H9 (cell line): ENCODE measurements at regions not wholly inside any gene's neighbourhood (a gene's known extent, or its start where the extent isn't known, plus 50 kb on each side); places are given as distances from the start of the nearest gene placed in this dataset.

Experiments
- DNase-seq: peaks from one replicate; pipeline ENCODE4 v3.0.0-alpha.2; 2017
- H2AFZ ChIP-seq: one replicate; pipeline ENCODE4 v1.6.1; 2013; ENCODE audit warnings: mild to moderate bottlenecking, low read length, control low read depth, moderate library complexity
- H2AK5ac ChIP-seq: 2 replicates; pipeline ENCODE4 v1.6.1; 2013; ENCODE audit warnings: low read length, control low read depth, mixed read lengths; ENCODE audit not compliant: insufficient read length
- H2BK120ac ChIP-seq: one replicate; pipeline ENCODE4 v1.6.1; 2013; ENCODE audit warnings: low read depth, mild to moderate bottlenecking, low read length, control low read depth, inconsistent platforms; ENCODE audit not compliant: poor library complexity, severe bottlenecking
- H2BK12ac ChIP-seq: 2 replicates; pipeline ENCODE4 v1.6.1; 2013; ENCODE audit warnings: low read length, control low read depth, mixed read lengths, low read depth; ENCODE audit not compliant: insufficient read length
- H2BK15ac ChIP-seq: 2 replicates; pipeline ENCODE4 v1.6.1; 2013; ENCODE audit warnings: low read depth, low read length, control low read depth
- H2BK20ac ChIP-seq: one replicate; pipeline ENCODE4 v1.6.1; 2013; ENCODE audit warnings: low read depth, mild to moderate bottlenecking, low read length, control low read depth, inconsistent platforms; ENCODE audit not compliant: poor library complexity, severe bottlenecking
- H2BK5ac ChIP-seq: 2 replicates; pipeline ENCODE4 v1.6.1; 2013; ENCODE audit warnings: low read length, control low read depth, mixed read lengths; ENCODE audit not compliant: insufficient read length
- H3K14ac ChIP-seq: 2 replicates; pipeline ENCODE4 v1.6.1; 2013; ENCODE audit warnings: low read length, control low read depth; ENCODE audit not compliant: insufficient read depth
- H3K18ac ChIP-seq: 2 replicates; pipeline ENCODE4 v1.6.1; 2013; ENCODE audit warnings: low read depth, mild to moderate bottlenecking, mixed read lengths, low read length, control low read depth; ENCODE audit not compliant: insufficient read length
- H3K23ac ChIP-seq: 2 replicates; pipeline ENCODE4 v1.6.1; 2013; ENCODE audit warnings: low read length, control low read depth, mixed read lengths, low read depth; ENCODE audit not compliant: insufficient read length
- H3K23me2 ChIP-seq: 2 replicates; pipeline ENCODE4 v1.6.1; 2013; ENCODE audit warnings: low read depth, mild to moderate bottlenecking, mixed read lengths, low read length, control low read depth; ENCODE audit not compliant: insufficient read length, poor library complexity, severe bottlenecking
- H3K27ac ChIP-seq: 2 replicates; pipeline ENCODE4 v1.5.1; 2013; ENCODE audit warnings: low read length, control low read depth, mixed read lengths, low read depth; ENCODE audit not compliant: insufficient read length
- H3K27me3 ChIP-seq: 2 replicates; pipeline ENCODE4 v1.6.1; 2013; ENCODE audit warnings: low read length, control low read depth, inconsistent platforms; ENCODE audit not compliant: insufficient read depth
- H3K4ac ChIP-seq: 2 replicates; pipeline ENCODE4 v1.6.1; 2013; ENCODE audit warnings: low read depth, mild to moderate bottlenecking, control low read depth, inconsistent platforms, low read length, moderate library complexity
- H3K4me1 ChIP-seq: 2 replicates; pipeline ENCODE4 v1.6.1; 2013; ENCODE audit warnings: low read length, control low read depth, inconsistent platforms; ENCODE audit not compliant: insufficient read depth
- H3K4me2 ChIP-seq: 2 replicates; pipeline ENCODE4 v1.6.1; 2013; ENCODE audit warnings: low read length, control low read depth, mixed read lengths; ENCODE audit not compliant: insufficient read length, insufficient read depth
- H3K56ac ChIP-seq: 2 replicates; pipeline ENCODE4 v1.6.1; 2013; ENCODE audit warnings: low read depth, mild to moderate bottlenecking, mixed read lengths, low read length, control low read depth; ENCODE audit not compliant: insufficient read length
- H3K79me1 ChIP-seq: 2 replicates; pipeline ENCODE4 v1.6.1; 2013; ENCODE audit warnings: low read depth, mild to moderate bottlenecking, moderate library complexity, low read length, control low read depth, inconsistent platforms; ENCODE audit not compliant: insufficient read depth, poor library complexity, severe bottlenecking
- H3K79me2 ChIP-seq: 2 replicates; pipeline ENCODE4 v1.6.1; 2013; ENCODE audit warnings: low read length, control low read depth, inconsistent platforms; ENCODE audit not compliant: insufficient read depth
- H3K9ac ChIP-seq: 2 replicates; pipeline ENCODE4 v1.6.1; 2013; ENCODE audit warnings: low read length, control low read depth, mixed read lengths; ENCODE audit not compliant: insufficient read length; ENCODE audit errors: extremely low read depth
- H3K9me3 ChIP-seq: one replicate; pipeline ENCODE4 v1.6.1; 2013; ENCODE audit warnings: low read depth, low read length, inconsistent platforms; ENCODE audit not compliant: control insufficient read depth
- H3T11ph ChIP-seq: one replicate; pipeline ENCODE4 v1.6.1; 2013; ENCODE audit warnings: mild to moderate bottlenecking, low read length, control low read depth, inconsistent platforms
- H4K20me1 ChIP-seq: one replicate; pipeline ENCODE4 v1.6.1; 2013; ENCODE audit not compliant: control insufficient read depth, insufficient read length, insufficient read depth
- H4K5ac ChIP-seq: 2 replicates; pipeline ENCODE4 v1.6.1; 2013; ENCODE audit warnings: low read depth, mild to moderate bottlenecking, mixed read lengths, low read length, control low read depth; ENCODE audit not compliant: insufficient read length
- H4K8ac ChIP-seq: replicated peaks from 2 replicates; pipeline ENCODE4 v1.6.1; 2013; ENCODE audit warnings: low read length, control low read depth, mixed read lengths, low read depth; ENCODE audit not compliant: insufficient read length
- H4K91ac ChIP-seq: 2 replicates; pipeline ENCODE4 v1.6.1; 2013; ENCODE audit warnings: low read depth, mild to moderate bottlenecking, moderate library complexity, mixed read lengths, low read length, control low read depth; ENCODE audit not compliant: insufficient read length
- H3K27ac Mint-ChIP-seq, 3 experiments: 2 replicates in 2 of 3; 3 replicates in 1 of 3; pipeline ENCODE4 v1.8.0; 2020 to 2021; ENCODE audit warnings: mixed read lengths in 3 of 3, mild to moderate bottlenecking in 1 of 3, moderate library complexity in 1 of 3
- H3K27me3 Mint-ChIP-seq: 2 replicates; pipeline ENCODE4 v1.8.0; 2021; ENCODE audit warnings: low read depth, mild to moderate bottlenecking, moderate library complexity, mixed read lengths
- H3K36me3 Mint-ChIP-seq, 3 experiments: 2 replicates in 2 of 3; 3 replicates in 1 of 3; pipeline ENCODE4 v1.8.0; 2020 to 2021; ENCODE audit warnings: low read depth in 3 of 3, mixed read lengths in 3 of 3; ENCODE audit not compliant: insufficient read depth in 1 of 3
- H3K4me1 Mint-ChIP-seq, 2 experiments: 2 replicates each; pipeline ENCODE4 v1.8.0; 2020; ENCODE audit warnings: mixed read lengths in 2 of 2
- H3K4me3 Mint-ChIP-seq, 2 experiments: 2 replicates in 1 of 2; 3 replicates in 1 of 2; pipeline ENCODE4 v1.8.0; 2020 to 2021; ENCODE audit warnings: mild to moderate bottlenecking in 2 of 2, mixed read lengths in 2 of 2, moderate library complexity in 1 of 2
- H3K9me3 Mint-ChIP-seq, 2 experiments: 2 replicates in 1 of 2; 3 replicates in 1 of 2; pipeline ENCODE4 v1.8.0; 2020; ENCODE audit warnings: mild to moderate bottlenecking in 2 of 2, mixed read lengths in 2 of 2, moderate library complexity in 1 of 2
- TF ChIP-seq, protein P1 (sequence below): fragments of 200-600 bp; sonication (generic); conservative IDR thresholded peaks from 3 replicates; pipeline ENCODE4 v1.8.0; 2021; ENCODE audit warnings: antibody characterized with exemption, mild to moderate bottlenecking

DNA sequence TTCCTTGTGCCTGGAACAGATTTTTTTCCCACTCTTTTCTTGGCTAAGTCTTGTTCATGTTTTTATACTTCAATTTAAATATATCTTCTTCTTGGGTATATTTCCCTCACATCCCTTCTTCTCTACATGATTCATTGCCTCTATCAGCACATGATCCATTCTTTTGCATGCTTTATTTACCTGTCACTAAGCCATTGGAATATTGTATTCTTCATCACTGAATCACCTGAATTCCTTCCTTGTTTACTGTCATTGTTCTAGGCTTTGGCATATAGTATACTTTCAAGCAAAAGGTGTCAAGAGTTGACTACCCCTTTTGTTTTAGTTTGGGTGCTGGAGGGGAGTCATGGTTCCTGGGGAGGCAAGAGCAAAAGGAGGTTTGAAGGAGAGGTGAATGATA, 464.5 kb upstream of the LRRC7 start:
- TF ChIP-seq, protein P1, sequence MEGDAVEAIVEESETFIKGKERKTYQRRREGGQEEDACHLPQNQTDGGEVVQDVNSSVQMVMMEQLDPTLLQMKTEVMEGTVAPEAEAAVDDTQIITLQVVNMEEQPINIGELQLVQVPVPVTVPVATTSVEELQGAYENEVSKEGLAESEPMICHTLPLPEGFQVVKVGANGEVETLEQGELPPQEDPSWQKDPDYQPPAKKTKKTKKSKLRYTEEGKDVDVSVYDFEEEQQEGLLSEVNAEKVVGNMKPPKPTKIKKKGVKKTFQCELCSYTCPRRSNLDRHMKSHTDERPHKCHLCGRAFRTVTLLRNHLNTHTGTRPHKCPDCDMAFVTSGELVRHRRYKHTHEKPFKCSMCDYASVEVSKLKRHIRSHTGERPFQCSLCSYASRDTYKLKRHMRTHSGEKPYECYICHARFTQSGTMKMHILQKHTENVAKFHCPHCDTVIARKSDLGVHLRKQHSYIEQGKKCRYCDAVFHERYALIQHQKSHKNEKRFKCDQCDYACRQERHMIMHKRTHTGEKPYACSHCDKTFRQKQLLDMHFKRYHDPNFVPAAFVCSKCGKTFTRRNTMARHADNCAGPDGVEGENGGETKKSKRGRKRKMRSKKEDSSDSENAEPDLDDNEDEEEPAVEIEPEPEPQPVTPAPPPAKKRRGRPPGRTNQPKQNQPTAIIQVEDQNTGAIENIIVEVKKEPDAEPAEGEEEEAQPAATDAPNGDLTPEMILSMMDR = no peak
- no peak overlapping the region for H2BK15ac ChIP-seq
- no peaks in the 10 kb centered on the region for H3K4me1 ChIP-seq
- H4K91ac ChIP-seq = no peak overlapping the region
- no peak overlapping the region for H3K27ac Mint-ChIP-seq
- peaks cover 5% of the 10 kb centered on the region for H3K9me3 ChIP-seq
- H3K27me3 Mint-ChIP-seq = no peaks in the 10 kb centered on the region; the same call in 1 of the 2 replicates
- no peak overlapping the region for H3K9ac ChIP-seq
- no peaks in the 10 kb centered on the region for H3K23me2 ChIP-seq
- H2BK20ac ChIP-seq = no peak overlapping the region
- H4K5ac ChIP-seq = no peak overlapping the region
- no peak overlapping the region for H3K4ac ChIP-seq
- no peaks in the 10 kb centered on the region for H3K27me3 ChIP-seq
- peaks cover 0 to 3% of the 10 kb centered on the region in 2 experiments; a peak in 1 of 4 replicates for H3K4me1 Mint-ChIP-seq
- H2BK5ac ChIP-seq = no peak overlapping the region
- H2BK120ac ChIP-seq = no peak overlapping the region
- H3K14ac ChIP-seq = no peak overlapping the region
- no peak overlapping the region for H4K8ac ChIP-seq
- H3K4me2 ChIP-seq = no peak overlapping the region
- no peak overlapping the region for H2AK5ac ChIP-seq
- H3K9me3 Mint-ChIP-seq = peaks cover 22 to 25% of the 10 kb centered on the region in 2 experiments
- no peaks in the 10 kb centered on the region for H4K20me1 ChIP-seq
- H3K18ac ChIP-seq = no peak overlapping the region
- peaks cover 9 to 29% (median 23%) of the 10 kb centered on the region in 3 experiments; a peak in 6 of 7 replicates for H3K36me3 Mint-ChIP-seq
- DNase-seq = no peak
- no peak overlapping the region for H3T11ph ChIP-seq
- H3K23ac ChIP-seq = no peak overlapping the region
- H2BK12ac ChIP-seq = no peak overlapping the region
- no peak overlapping the region for H3K4me3 Mint-ChIP-seq
- no peaks in the 10 kb centered on the region for H3K79me1 ChIP-seq
- no peaks in the 10 kb centered on the region for H3K79me2 ChIP-seq
- no peak overlapping the region for H3K56ac ChIP-seq
- no peak overlapping the region for H3K27ac ChIP-seq
- no peak overlapping the region for H2AFZ ChIP-seq
